K562 (cell line): ENCODE measurements at regions not wholly inside any gene's neighbourhood (a gene's known extent, or its start where the extent isn't known, plus 50 kb on each side); places are given as distances from the start of the nearest gene placed in this dataset.

Experiments used
- ATAC-seq: fragments of 200-7000 bp; cut with Tn5 transposase; 3 replicates; pipeline ENCODE4 v1.9.1; 2020; ENCODE audit warnings: moderate library complexity
- BruUV-seq: library from RNA; stranded (reverse); fragments of 400-500 nt; replicated peaks from 2 replicates; lab custom pipeline; 2021; lab: Mats Ljungman, UMichigan
- CTCF ChIA-PET: fragments of 300-600 bp; formaldehyde crosslinking; extraction: SDS; loops from one replicate; lab custom pipeline; 2021; ENCODE audit warnings: low intra/inter-chr PET ratio; lab: Yijun Ruan, JAX
- POLR2A ChIA-PET: fragments of 300-600, 350-650 bp; sonication (Branson Sonifier 250); formaldehyde crosslinking; extraction: SDS; loops from one replicate; lab custom pipeline; 2021; ENCODE audit warnings: antibody characterized with exemption, inconsistent platforms; lab: Yijun Ruan, JAX
- DNase-seq, 4 experiments: peaks; one replicate each; pipeline versions ENCODE4 v3.0.0 to v3.0.0-alpha.2; 2011 to 2018; ENCODE audit warnings: low spot score in 3 of 4, mixed read lengths in 3 of 4; ENCODE audit errors: extremely low read depth in 1 of 4
- FAIRE-seq: peaks from 2 replicates; lab custom pipeline; 2011; peaks lifted over from hg19 to GRCh38; lab: Jason Lieb, UNC
- H2AFZ ChIP-seq: 2 replicates; pipeline ENCODE4 v1.6.0; 2011; ENCODE audit warnings: low read depth, low read length, control low read depth, inconsistent platforms
- H3K27ac ChIP-seq: fragments of 200-600 bp; 3 replicates; pipeline ENCODE4 v1.8.0; 2011; ENCODE audit warnings: low read depth, mild to moderate bottlenecking, control low read depth, inconsistent platforms, low read length, moderate library complexity, mixed read lengths; ENCODE audit errors: extremely low read depth
- H3K27me3 ChIP-seq, 2 experiments: fragments of 300-600 bp in 1 of 2; 2 replicates in 1 of 2; 3 replicates in 1 of 2; pipeline versions ENCODE4 v1.6.0 to v1.8.0; 2011; ENCODE audit warnings: inconsistent platforms in 2 of 2, low read length in 2 of 2, mild to moderate bottlenecking in 1 of 2, mixed read lengths in 1 of 2, moderate library complexity in 1 of 2; ENCODE audit not compliant: control insufficient read depth in 2 of 2, insufficient read depth in 2 of 2
- H3K36me3 ChIP-seq: fragments of 300-600 bp; 3 replicates; pipeline ENCODE4 v1.8.0; 2011; ENCODE audit warnings: mild to moderate bottlenecking, low read length, inconsistent platforms; ENCODE audit not compliant: control insufficient read depth, insufficient read depth
- H3K4me1 ChIP-seq, 2 experiments: fragments of 200-600 bp in 1 of 2; replicated peaks in 1 of 2; 2 replicates in 1 of 2; 3 replicates in 1 of 2; pipeline versions ENCODE4 v1.5.1 to v1.8.0; 2011; ENCODE audit warnings: inconsistent platforms in 2 of 2, low read length in 2 of 2, mild to moderate bottlenecking in 1 of 2, mixed read lengths in 1 of 2, moderate library complexity in 1 of 2; ENCODE audit not compliant: control insufficient read depth in 2 of 2, insufficient read depth in 2 of 2
- H3K4me2 ChIP-seq: 2 replicates; pipeline ENCODE4 v1.6.1; 2011; ENCODE audit warnings: low read length, control low read depth, inconsistent platforms, mixed read lengths; ENCODE audit not compliant: insufficient read depth
- H3K4me3 ChIP-seq: fragments of 200-600 bp; sonication (generic), shearing (Covaris generic); 2 replicates; pipeline ENCODE4 v1.5.1; 2016; ENCODE audit warnings: control low read depth, inconsistent platforms
- H3K79me2 ChIP-seq: fragments of 200-600 bp; 3 replicates; pipeline ENCODE4 v1.8.0; 2011; ENCODE audit warnings: low read length, inconsistent platforms; ENCODE audit not compliant: control insufficient read depth, insufficient read depth
- H3K9ac ChIP-seq, 2 experiments: 2 replicates each; pipeline versions ENCODE4 v1.6.0 to v1.6.1; 2011; ENCODE audit warnings: low read depth in 2 of 2, low read length in 2 of 2, control low read depth in 1 of 2, inconsistent platforms in 1 of 2, mild to moderate bottlenecking in 1 of 2, mixed read lengths in 1 of 2; ENCODE audit not compliant: insufficient read depth in 1 of 2
- H3K9me1 ChIP-seq: one replicate; pipeline ENCODE4 v1.6.0; 2011; ENCODE audit warnings: inconsistent platforms, mild to moderate bottlenecking, low read length, moderate library complexity; ENCODE audit not compliant: control insufficient read depth, insufficient read depth
- H3K9me3 ChIP-seq: replicated peaks from 2 replicates; pipeline ENCODE4 v1.5.1; 2011; ENCODE audit warnings: low read depth, low read length, inconsistent platforms; ENCODE audit not compliant: control insufficient read depth, insufficient read depth
- H4K20me1 ChIP-seq: replicated peaks from 2 replicates; pipeline ENCODE4 v1.6.1; 2011; ENCODE audit warnings: low read length, inconsistent platforms, mixed read lengths; ENCODE audit not compliant: control insufficient read depth, insufficient read depth
- TBP ChIP-seq: optimal IDR thresholded peaks from 2 replicates; pipeline ENCODE3; 2011; ENCODE audit warnings: low read depth, low read length, improper control_type of control experiment
- ZNF347 ChIP-seq: fragments of 450-650 bp; formaldehyde crosslinking; IDR thresholded peaks from 2 replicates; pipeline ENCODE4 v1.4.0; 2020; ENCODE audit warnings: low read depth, mild to moderate bottlenecking, moderate library complexity
- WGBS: fragments of 100-300 bp; shearing (Covaris generic); methylation state at CpG from one replicate; pipeline ENCODE4 v1.1.6; 2016; ENCODE audit warnings: low coverage, mixed read lengths; ENCODE audit not compliant: insufficient coverage; ENCODE audit errors: missing lambda C conversion rate; 5-methylcytosine and 5-hydroxymethylcytosine counted together
- in situ Hi-C: fragments of 300-500 bp; cut with MboI; formaldehyde crosslinking; loops from 4 replicates; pipeline ENCODE4 v1.15.0; 2018; ENCODE audit warnings: inconsistent platforms, mixed read lengths
- intact Hi-C: fragments of 100-400 bp; cut with micrococcal nuclease; formaldehyde crosslinking; loops from 2 replicates; pipeline ENCODE4 v1.14.2; 2022
- TF ChIP-seq, protein P1 (sequence below): sonication (generic); formaldehyde crosslinking; IDR thresholded peaks from 2 replicates; pipeline ENCODE4 v1.4.0; 2020; ENCODE audit warnings: mild to moderate bottlenecking, missing genetic modification reagents

GRCh38 chr16:7992616-7993015 is 597.7 kb downstream of the TMEM114 start:
- ChIA-PET CTCF (no interaction called here), POLR2A (no interaction called here)
- Histone ChIP-seq H3K9me1 (no peaks in the 10 kb centered on the region), H4K20me1 (no peaks in the 10 kb centered on the region; the same call in 1 of the 2 replicates), H3K79me2 (peaks cover 82% of the 10 kb centered on the region), H3K9me3 (no peaks in the 10 kb centered on the region), H3K36me3 (peaks cover 73% of the 10 kb centered on the region), H3K4me1 (peaks cover 0 to 20% of the 10 kb centered on the region in 2 experiments; a peak in 3 of 5 replicates), H3K4me3 (no peak overlapping the region), H3K27me3 (no peaks in the 10 kb centered on the region), H3K9ac (no peak overlapping the region), H2AFZ (no peak overlapping the region), H3K4me2 (no peak overlapping the region), H3K27ac (no peak overlapping the region)
- 55% methylated on average over 3 of the region's 3 CpGs for WGBS
- ATAC-seq: no peak
- BruUV-seq: TSS peak; percentile 6
- intact Hi-C loops (no loop called here), in situ Hi-C loops (no loop called here)
- DNase-seq: no peak
- TF ChIP-seq ZNF347: no peak
- TF ChIP-seq TBP: no peak
- TF ChIP-seq, protein P1, sequence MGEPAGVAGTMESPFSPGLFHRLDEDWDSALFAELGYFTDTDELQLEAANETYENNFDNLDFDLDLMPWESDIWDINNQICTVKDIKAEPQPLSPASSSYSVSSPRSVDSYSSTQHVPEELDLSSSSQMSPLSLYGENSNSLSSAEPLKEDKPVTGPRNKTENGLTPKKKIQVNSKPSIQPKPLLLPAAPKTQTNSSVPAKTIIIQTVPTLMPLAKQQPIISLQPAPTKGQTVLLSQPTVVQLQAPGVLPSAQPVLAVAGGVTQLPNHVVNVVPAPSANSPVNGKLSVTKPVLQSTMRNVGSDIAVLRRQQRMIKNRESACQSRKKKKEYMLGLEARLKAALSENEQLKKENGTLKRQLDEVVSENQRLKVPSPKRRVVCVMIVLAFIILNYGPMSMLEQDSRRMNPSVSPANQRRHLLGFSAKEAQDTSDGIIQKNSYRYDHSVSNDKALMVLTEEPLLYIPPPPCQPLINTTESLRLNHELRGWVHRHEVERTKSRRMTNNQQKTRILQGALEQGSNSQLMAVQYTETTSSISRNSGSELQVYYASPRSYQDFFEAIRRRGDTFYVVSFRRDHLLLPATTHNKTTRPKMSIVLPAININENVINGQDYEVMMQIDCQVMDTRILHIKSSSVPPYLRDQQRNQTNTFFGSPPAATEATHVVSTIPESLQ: no peak
- no peak for FAIRE-seq
